Erythroblast (primary cell): ENCODE measurements at regions not wholly inside any gene's neighbourhood (a gene's known extent, or its start where the extent isn't known, plus 50 kb on each side); places are given as distances from the start of the nearest gene placed in this dataset.
"Not testable (repeated sequence)": the region's sequence is repeated elsewhere in the genome, so short reads cannot be mapped to it uniquely, and the experiment has no call there.

ENCODE experiments used
- DNase-seq, 2 experiments: peaks; one replicate each; lab custom pipeline; 2025; lab: John Stamatoyannopoulos, UW
- GATA1 ChIP-seq: IDR thresholded peaks from 2 replicates; pipeline ENCODE4 v1.6.1; 2011; ENCODE audit warnings: low read depth, mild to moderate bottlenecking, control low read depth, low read length, moderate library complexity
- POLR2A ChIP-seq: IDR thresholded peaks from 2 replicates; pipeline ENCODE4 v1.6.1; 2011; ENCODE audit warnings: mild to moderate bottlenecking, low read length

GRCh38 chr5:153358315-153358976 is 132.0 kb upstream of the GRIA1 start:
- no peak for TF ChIP-seq POLR2A
- TF ChIP-seq GATA1 = no peak
- no peak for DNase-seq

- DNase-seq = no peak
- TF ChIP-seq POLR2A (no peak), GATA1 (no peak)
Observed at GRCh38 chr5:153360860-153361259, 129.6 kb upstream of the GRIA1 start.

GRCh38 chr5:153361735-153362409 is 128.6 kb upstream of the GRIA1 start:
- no peak for DNase-seq
- TF ChIP-seq GATA1 (no peak), POLR2A (no peak)

GRCh38 chr5:153365547-153365946 is 124.9 kb upstream of the GRIA1 start:
- no peak for DNase-seq
- TF ChIP-seq POLR2A = no peak
- TF ChIP-seq GATA1 = no peak

DNA sequence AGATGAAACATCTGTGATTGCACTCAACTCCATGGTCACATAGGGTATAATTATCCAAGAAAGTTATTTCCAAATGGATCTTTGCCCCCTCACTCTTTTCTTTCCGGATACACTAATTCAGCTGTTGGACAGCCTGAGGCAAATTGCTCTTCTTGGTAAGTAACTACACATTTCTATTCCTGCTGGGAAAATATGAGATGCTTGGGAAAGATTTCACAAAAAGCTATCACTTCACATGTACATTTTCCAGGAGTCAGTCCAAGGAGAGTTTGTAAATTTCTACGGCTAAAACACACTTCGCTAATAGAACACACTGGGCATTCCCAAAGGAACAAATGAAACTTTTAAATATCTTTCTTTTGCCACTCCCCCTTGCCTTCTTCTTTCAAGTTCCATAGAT is 123.0 kb upstream of the GRIA1 start:
- TF ChIP-seq GATA1 (no peak), POLR2A (no peak)
- no peak for DNase-seq

DNA sequence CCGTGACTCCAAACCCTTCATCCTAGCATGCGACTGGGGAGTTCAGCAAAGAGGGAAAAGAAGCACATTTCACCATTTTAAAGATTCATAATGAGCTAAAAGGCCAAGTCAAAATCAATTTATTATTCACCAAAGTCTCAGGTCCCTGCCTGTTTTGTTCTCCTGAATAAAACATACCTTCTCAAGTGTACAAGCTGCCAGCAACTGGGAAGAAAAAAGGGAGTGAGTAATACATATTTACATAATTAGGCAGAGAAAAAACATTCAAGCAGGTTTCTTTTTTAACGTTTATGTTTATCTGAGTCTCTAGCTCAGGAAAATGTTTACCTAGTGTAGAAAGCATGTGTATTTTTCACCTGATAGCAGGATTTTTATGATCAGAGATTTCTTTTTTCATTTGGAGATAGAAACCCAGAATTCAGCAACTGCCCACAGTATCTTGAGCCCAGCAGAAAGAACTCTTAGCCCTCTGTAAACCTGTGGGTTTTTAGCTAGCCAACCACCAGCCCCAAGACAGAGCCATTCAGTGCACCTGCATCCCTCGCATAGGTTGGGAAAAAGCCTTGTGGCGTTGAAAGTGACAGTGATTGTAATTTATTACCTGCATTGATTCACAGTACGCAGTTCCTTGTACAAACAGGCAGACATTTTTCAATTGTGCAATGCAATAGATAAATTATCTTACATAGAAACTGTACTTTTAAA is 117.9 kb upstream of the GRIA1 start:
- DNase-seq = no peak
- TF ChIP-seq POLR2A (no peak), GATA1 (no peak)

DNA sequence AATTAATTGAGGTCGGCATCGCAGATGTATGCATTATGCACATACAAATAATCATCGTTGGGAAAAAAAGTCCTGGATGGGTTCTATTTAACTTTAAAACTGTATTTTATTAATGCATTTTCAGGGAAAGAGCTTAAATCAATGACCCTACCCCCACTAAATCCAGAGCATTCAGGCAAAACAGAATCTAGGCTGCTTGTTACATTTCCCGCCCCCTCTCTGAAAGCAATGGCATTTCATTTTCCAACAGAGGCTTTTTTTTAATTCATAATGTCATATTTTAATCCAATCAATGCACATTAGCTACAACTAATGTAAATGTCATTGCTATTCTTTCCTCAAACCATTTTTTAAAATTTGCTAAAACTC is 117.4 kb upstream of the GRIA1 start:
- no peak for DNase-seq

DNA sequence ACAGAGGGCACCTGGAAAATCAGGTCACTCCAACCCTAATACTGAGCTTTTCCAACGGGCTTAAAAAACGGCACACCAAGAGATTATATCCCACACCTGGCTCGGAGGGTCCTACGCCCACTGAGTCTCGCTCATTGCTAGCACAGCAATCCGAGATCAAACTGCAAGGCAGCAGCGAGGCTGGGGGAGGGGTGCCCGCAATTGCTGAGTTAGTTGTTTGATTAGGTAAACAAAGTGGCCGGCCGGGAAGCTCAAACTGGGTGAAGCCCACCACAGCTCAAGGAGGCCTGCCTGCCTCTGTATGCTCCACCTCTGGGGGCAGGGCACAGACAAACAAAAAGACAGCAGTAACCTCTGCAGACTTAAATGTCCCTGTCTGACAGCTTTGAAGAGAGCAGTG is 108.8 kb upstream of the GRIA1 start:
- DNase-seq = not testable (repeated sequence)

More for the DNA sequence above, 117.4 kb upstream of the GRIA1 start:
- TF ChIP-seq GATA1 = no peak
- TF ChIP-seq POLR2A = no peak

- DNase-seq = no peak
- TF ChIP-seq POLR2A = no peak
- TF ChIP-seq GATA1 = no peak
Observed at GRCh38 chr5:153390569-153390968, 99.9 kb upstream of the GRIA1 start.

DNA sequence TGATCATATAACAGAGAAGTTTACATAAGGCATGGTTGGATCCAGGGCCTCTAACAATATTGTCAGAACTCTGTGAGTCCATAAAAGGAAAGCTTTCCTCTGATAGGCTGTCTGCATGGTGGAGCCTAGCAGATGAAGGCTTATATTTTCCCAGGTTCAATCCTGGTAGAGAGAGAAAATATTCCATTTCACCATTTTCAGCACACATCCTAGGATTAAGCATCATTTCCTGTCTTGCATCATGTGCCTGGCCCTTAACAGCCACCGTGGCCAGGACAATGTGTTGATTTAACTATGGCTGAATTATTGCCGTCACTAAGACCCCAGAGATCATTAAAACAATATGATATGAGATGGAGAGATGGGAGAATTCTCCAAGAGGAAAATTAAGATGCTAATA is 90.9 kb upstream of the GRIA1 start:
- no peak for TF ChIP-seq GATA1
- no peak for TF ChIP-seq POLR2A

DNA sequence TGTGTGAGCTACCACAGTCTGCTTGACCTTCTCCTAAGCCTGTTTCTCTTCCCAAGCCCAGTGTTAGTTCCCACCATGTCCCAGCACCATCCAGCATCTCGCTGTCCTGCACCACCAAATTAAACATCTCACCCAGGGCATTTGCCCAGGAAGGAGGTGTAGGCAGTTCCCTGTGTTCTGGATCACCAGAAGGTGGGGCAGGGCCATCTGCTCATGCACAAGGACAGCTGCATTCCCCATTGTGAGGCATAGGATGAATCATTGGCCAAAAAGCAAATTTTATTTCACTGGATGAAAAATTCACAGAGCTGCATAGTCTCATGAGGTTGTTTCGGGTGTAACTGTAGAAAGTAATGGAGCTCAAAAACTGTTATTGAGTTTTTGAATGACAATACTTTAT is 89.5 kb upstream of the GRIA1 start:
- DNase-seq = no peak

More for the DNA sequence above, 90.9 kb upstream of the GRIA1 start:
- DNase-seq = no peak

DNA sequence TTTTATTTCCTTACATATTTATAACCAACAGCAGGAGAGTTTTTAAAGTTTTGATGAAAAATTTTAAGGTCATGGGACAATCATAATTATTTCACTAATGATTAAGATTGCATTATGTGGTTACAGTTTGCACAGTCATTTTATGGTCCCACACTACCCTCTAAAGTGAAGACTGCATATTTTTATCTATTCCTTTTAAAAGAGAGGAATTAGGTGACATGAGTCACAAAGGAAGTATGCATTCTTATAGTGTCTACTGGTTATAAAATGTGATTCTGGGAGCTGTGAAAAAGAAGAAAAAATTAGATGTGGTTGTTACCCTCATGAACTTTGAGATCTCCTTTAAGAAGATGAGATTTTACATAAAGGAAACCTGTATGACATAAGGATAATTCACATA is 87.9 kb upstream of the GRIA1 start:
- TF ChIP-seq POLR2A = no peak
- TF ChIP-seq GATA1 = no peak
- no peak for DNase-seq

More for the DNA sequence above, 89.5 kb upstream of the GRIA1 start:
- TF ChIP-seq POLR2A = no peak
- TF ChIP-seq GATA1 = no peak

GRCh38 chr5:153403470-153403869 is 87.0 kb upstream of the GRIA1 start:
- DNase-seq = no peak
- TF ChIP-seq GATA1 = no peak
- no peak for TF ChIP-seq POLR2A

- DNase-seq = no peak
- TF ChIP-seq POLR2A = no peak
- TF ChIP-seq GATA1 = no peak
Observed at GRCh38 chr5:153404747-153405146, 85.7 kb upstream of the GRIA1 start.
